Activated CD8-positive, alpha-beta memory T cell treated with anti-CD3 and anti-CD28 coated beads for 48 hours (primary cell): ENCODE measurements at regions not wholly inside any gene's neighbourhood (a gene's known extent, or its start where the extent isn't known, plus 50 kb on each side); places are given as distances from the start of the nearest gene placed in this dataset.

Source experiments
- DNase-seq, 3 experiments: peaks; one replicate each; pipeline ENCODE4 v3.0.0-alpha.2; 2020; ENCODE audit warnings: low read depth in 2 of 3, low spot score in 2 of 3

GRCh38 chr4:167652267-167652666 is 418.0 kb upstream of the SPOCK3 start:
- no peak for DNase-seq

- DNase-seq: no peak
Measured at GRCh38 chr4:167688660-167689142, 403.6 kb upstream of the ANXA10 start.

- no peak for DNase-seq
Measured at GRCh38 chr4:167702391-167702790, 389.9 kb upstream of the ANXA10 start.

GRCh38 chr4:167711517-167711916 is 380.8 kb upstream of the ANXA10 start:
- DNase-seq: no peak

GRCh38 chr4:167713756-167714155 is 378.6 kb upstream of the ANXA10 start:
- no peak for DNase-seq

GRCh38 chr4:167715176-167715575 is 377.2 kb upstream of the ANXA10 start:
- DNase-seq: no peak

GRCh38 chr4:167717495-167717894 is 374.8 kb upstream of the ANXA10 start:
- no peak for DNase-seq

- DNase-seq: no peak
Measured at GRCh38 chr4:167721617-167722486, 370.5 kb upstream of the ANXA10 start.

GRCh38 chr4:167722487-167722808 is 369.9 kb upstream of the ANXA10 start:
- DNase-seq: no peak

GRCh38 chr4:167724941-167725340 is 367.4 kb upstream of the ANXA10 start:
- DNase-seq: no peak

- DNase-seq: no peak
Measured at GRCh38 chr4:167730769-167731168, 361.6 kb upstream of the ANXA10 start.

- no peak for DNase-seq
Measured at GRCh38 chr4:167745024-167745687, 347.2 kb upstream of the ANXA10 start.

- DNase-seq: no peak
Measured at GRCh38 chr4:167767281-167767680, 325.1 kb upstream of the ANXA10 start.

GRCh38 chr4:167774646-167775045 is 317.7 kb upstream of the ANXA10 start:
- DNase-seq: no peak

- DNase-seq: no peak
Measured at GRCh38 chr4:167775375-167775774, 317.0 kb upstream of the ANXA10 start.

- DNase-seq: no peak
Measured at GRCh38 chr4:167779280-167779679, 313.1 kb upstream of the ANXA10 start.

- no peak for DNase-seq
Measured at GRCh38 chr4:167779864-167780263, 312.5 kb upstream of the ANXA10 start.

- DNase-seq: no peak
Measured at GRCh38 chr4:167784826-167785225, 307.5 kb upstream of the ANXA10 start.

GRCh38 chr4:167785523-167785922 is 306.8 kb upstream of the ANXA10 start:
- no peak for DNase-seq

GRCh38 chr4:167786504-167786903 is 305.8 kb upstream of the ANXA10 start:
- DNase-seq: no peak

- DNase-seq: no peak
Measured at GRCh38 chr4:167787231-167787630, 305.1 kb upstream of the ANXA10 start.

- DNase-seq: no peak
Measured at GRCh38 chr4:167802463-167803212, 289.7 kb upstream of the ANXA10 start.
